ENCODE measurements at regions not wholly inside any gene's neighbourhood (a gene's known extent, or its start where the extent isn't known, plus 50 kb on each side); places are given as distances from the start of the nearest gene placed in this dataset.

- DNase-seq = no peak
- no peak overlapping the region for H3K4me3 Mint-ChIP-seq
- no peak overlapping the region for H3K27ac Mint-ChIP-seq
- H3K4me1 Mint-ChIP-seq = no peaks in the 10 kb centered on the region
- no peaks in the 10 kb centered on the region for H3K9me3 Mint-ChIP-seq
- CTCF ChIA-PET = no interaction called here
- no peaks in the 10 kb centered on the region for H3K36me3 Mint-ChIP-seq (ENCODE audit: low read depth)
- POLR2A ChIA-PET = no interaction called here
- no peaks in the 10 kb centered on the region for H3K27me3 Mint-ChIP-seq
Measured at GRCh38 chr3:26381411-26381810, 241.2 kb upstream of the LRRC3B start.

- no peaks in the 10 kb centered on the region for H3K36me3 Mint-ChIP-seq (ENCODE audit: low read depth)
- POLR2A ChIA-PET = no interaction called here
Measured at GRCh38 chr3:26406636-26407035, 215.9 kb upstream of the LRRC3B start.

GRCh38 chr3:26418553-26418952 lies 204.0 kb upstream of the LRRC3B start:
- H3K9me3 Mint-ChIP-seq = peaks cover 8% of the 10 kb centered on the region
- CTCF ChIA-PET = no interaction called here
- POLR2A ChIA-PET = no interaction called here
- no peak for DNase-seq
- H3K27ac Mint-ChIP-seq = no peak overlapping the region
- no peaks in the 10 kb centered on the region for H3K27me3 Mint-ChIP-seq
- H3K36me3 Mint-ChIP-seq (ENCODE audit: low read depth) = no peaks in the 10 kb centered on the region
- H3K4me1 Mint-ChIP-seq = no peaks in the 10 kb centered on the region
- H3K4me3 Mint-ChIP-seq = no peak overlapping the region

More at GRCh38 chr3:26406636-26407035, 215.9 kb upstream of the LRRC3B start:
- peaks cover 7% of the 10 kb centered on the region for H3K9me3 Mint-ChIP-seq
- no peak for DNase-seq
- no peak overlapping the region for H3K4me3 Mint-ChIP-seq
- CTCF ChIA-PET = no interaction called here
- H3K4me1 Mint-ChIP-seq = no peaks in the 10 kb centered on the region
- H3K27me3 Mint-ChIP-seq = no peaks in the 10 kb centered on the region
- no peak overlapping the region for H3K27ac Mint-ChIP-seq

- ChIA-PET CTCF (no interaction called here), POLR2A (no interaction called here)
- Mint-ChIP-seq H3K9me3 (peaks cover 3% of the 10 kb centered on the region), H3K4me1 (no peaks in the 10 kb centered on the region), H3K36me3 (ENCODE audit: low read depth) (no peaks in the 10 kb centered on the region), H3K4me3 (no peak overlapping the region), H3K27me3 (no peaks in the 10 kb centered on the region), H3K27ac (no peak overlapping the region)
- no peak for DNase-seq
Measured at GRCh38 chr3:26422415-26422814, 200.2 kb upstream of the LRRC3B start.

GRCh38 chr3:26425076-26425475 lies 197.5 kb upstream of the LRRC3B start:
- no peaks in the 10 kb centered on the region for H3K4me1 Mint-ChIP-seq
- ChIA-PET POLR2A (no interaction called here), CTCF (no interaction called here)
- H3K36me3 Mint-ChIP-seq (ENCODE audit: low read depth) = no peaks in the 10 kb centered on the region
- no peak overlapping the region for H3K27ac Mint-ChIP-seq
- H3K4me3 Mint-ChIP-seq = no peak overlapping the region
- no peak for DNase-seq
- peaks cover 3% of the 10 kb centered on the region for H3K9me3 Mint-ChIP-seq
- H3K27me3 Mint-ChIP-seq = no peaks in the 10 kb centered on the region

GRCh38 chr3:26428992-26429391 lies 193.6 kb upstream of the LRRC3B start:
- ChIA-PET CTCF (no interaction called here), POLR2A (no interaction called here)
- H3K36me3 Mint-ChIP-seq (ENCODE audit: low read depth) = no peaks in the 10 kb centered on the region
- H3K4me1 Mint-ChIP-seq = no peaks in the 10 kb centered on the region
- no peak overlapping the region for H3K4me3 Mint-ChIP-seq
- DNase-seq = no peak
- no peak overlapping the region for H3K27ac Mint-ChIP-seq
- no peaks in the 10 kb centered on the region for H3K27me3 Mint-ChIP-seq
- H3K9me3 Mint-ChIP-seq = peaks cover 1% of the 10 kb centered on the region

- CTCF ChIA-PET = no interaction called here
- no peak overlapping the region for H3K4me3 Mint-ChIP-seq
- no peaks in the 10 kb centered on the region for H3K4me1 Mint-ChIP-seq
- no peak overlapping the region for H3K27ac Mint-ChIP-seq
- H3K27me3 Mint-ChIP-seq = no peaks in the 10 kb centered on the region
- no peak for DNase-seq
- no peaks in the 10 kb centered on the region for H3K36me3 Mint-ChIP-seq (ENCODE audit: low read depth)
- peaks cover 3% of the 10 kb centered on the region for H3K9me3 Mint-ChIP-seq
- POLR2A ChIA-PET = no interaction called here
Measured at GRCh38 chr3:26437678-26438077, 184.9 kb upstream of the LRRC3B start.

GRCh38 chr3:26438325-26438940 lies 184.1 kb upstream of the LRRC3B start:
- CTCF ChIA-PET = no interaction called here
- H3K9me3 Mint-ChIP-seq = peaks cover 3% of the 10 kb centered on the region

GRCh38 chr3:26438981-26439884 lies 183.3 kb upstream of the LRRC3B start:
- POLR2A ChIA-PET = no interaction called here
- Mint-ChIP-seq H3K27ac (no peak overlapping the region), H3K4me3 (no peak overlapping the region), H3K36me3 (ENCODE audit: low read depth) (no peaks in the 10 kb centered on the region), H3K9me3 (no peaks in the 10 kb centered on the region), H3K27me3 (no peaks in the 10 kb centered on the region), H3K4me1 (no peaks in the 10 kb centered on the region)
- DNase-seq = no peak
- CTCF ChIA-PET = no interaction called here

More at GRCh38 chr3:26438325-26438940, 184.1 kb upstream of the LRRC3B start:
- Mint-ChIP-seq H3K27ac (no peak overlapping the region), H3K4me3 (no peak overlapping the region), H3K27me3 (no peaks in the 10 kb centered on the region), H3K36me3 (ENCODE audit: low read depth) (no peaks in the 10 kb centered on the region), H3K4me1 (no peaks in the 10 kb centered on the region)
- DNase-seq = no peak
- POLR2A ChIA-PET = no interaction called here

GRCh38 chr3:26449996-26450395 lies 172.6 kb upstream of the LRRC3B start:
- H3K9me3 Mint-ChIP-seq = peaks cover 2% of the 10 kb centered on the region
- CTCF ChIA-PET = no interaction called here
- no peak overlapping the region for H3K4me3 Mint-ChIP-seq

GRCh38 chr3:26452363-26452762 lies 170.2 kb upstream of the LRRC3B start:
- ChIA-PET CTCF (no interaction called here), POLR2A (no interaction called here)
- no peaks in the 10 kb centered on the region for H3K4me1 Mint-ChIP-seq

More at GRCh38 chr3:26449996-26450395, 172.6 kb upstream of the LRRC3B start:
- DNase-seq = no peak
- Mint-ChIP-seq H3K4me1 (no peaks in the 10 kb centered on the region), H3K36me3 (ENCODE audit: low read depth) (no peaks in the 10 kb centered on the region), H3K27me3 (no peaks in the 10 kb centered on the region), H3K27ac (no peak overlapping the region)
- POLR2A ChIA-PET = no interaction called here

GRCh38 chr3:26460985-26461384 lies 161.6 kb upstream of the LRRC3B start:
- no peak overlapping the region for H3K27ac Mint-ChIP-seq
- H3K9me3 Mint-ChIP-seq = peaks cover 11% of the 10 kb centered on the region
- DNase-seq = no peak
- no peaks in the 10 kb centered on the region for H3K27me3 Mint-ChIP-seq
- no peaks in the 10 kb centered on the region for H3K36me3 Mint-ChIP-seq (ENCODE audit: low read depth)
- H3K4me1 Mint-ChIP-seq = no peaks in the 10 kb centered on the region
- ChIA-PET CTCF (no interaction called here), POLR2A (no interaction called here)
- H3K4me3 Mint-ChIP-seq = no peak overlapping the region

More at GRCh38 chr3:26452363-26452762, 170.2 kb upstream of the LRRC3B start:
- no peak for DNase-seq
- no peak overlapping the region for H3K4me3 Mint-ChIP-seq
- H3K36me3 Mint-ChIP-seq (ENCODE audit: low read depth) = no peaks in the 10 kb centered on the region
- no peak overlapping the region for H3K27ac Mint-ChIP-seq
- no peaks in the 10 kb centered on the region for H3K27me3 Mint-ChIP-seq
- peaks cover 2% of the 10 kb centered on the region for H3K9me3 Mint-ChIP-seq

- no peak overlapping the region for H3K27ac Mint-ChIP-seq
- POLR2A ChIA-PET = no interaction called here
Measured at GRCh38 chr3:26472345-26472744, 150.2 kb upstream of the LRRC3B start.

GRCh38 chr3:26474706-26475105 lies 147.9 kb upstream of the LRRC3B start:
- Mint-ChIP-seq H3K9me3 (peaks cover 2% of the 10 kb centered on the region), H3K4me3 (no peak overlapping the region), H3K4me1 (no peaks in the 10 kb centered on the region), H3K27ac (no peak overlapping the region), H3K36me3 (ENCODE audit: low read depth) (no peaks in the 10 kb centered on the region), H3K27me3 (no peaks in the 10 kb centered on the region)
- POLR2A ChIA-PET = no interaction called here
- no peak for DNase-seq
- CTCF ChIA-PET = no interaction called here

More at GRCh38 chr3:26472345-26472744, 150.2 kb upstream of the LRRC3B start:
- CTCF ChIA-PET = no interaction called here
- no peak for DNase-seq
- Mint-ChIP-seq H3K9me3 (peaks cover 11% of the 10 kb centered on the region), H3K27me3 (no peaks in the 10 kb centered on the region), H3K36me3 (ENCODE audit: low read depth) (no peaks in the 10 kb centered on the region), H3K4me3 (no peak overlapping the region), H3K4me1 (no peaks in the 10 kb centered on the region)

All from activated CD4-positive, alpha-beta memory T cell treated with anti-CD3 and anti-CD28 coated beads, Interleukin-2, amount 10 ng/mL, durations not matched to agents 7 days and 5 days (primary cell).